CD4-positive, alpha-beta T cell (primary cell): ENCODE measurements at regions not wholly inside any gene's neighbourhood (a gene's known extent, or its start where the extent isn't known, plus 50 kb on each side); places are given as distances from the start of the nearest gene placed in this dataset.

ENCODE experiments used
- ATAC-seq: fragments of 200-7000 bp; cut with Tn5 transposase; one replicate; pipeline ENCODE4 v1.10.0; 2022; ENCODE audit warnings: mild to moderate bottlenecking; ENCODE audit not compliant: poor library complexity
- CTCF ChIA-PET: fragments of 350-600 bp; sonication (Branson Sonifier 250); formaldehyde crosslinking; loops from one replicate; lab custom pipeline; 2021; ENCODE audit warnings: antibody characterized with exemption, inconsistent platforms; lab: Charles Lee
- POLR2A ChIA-PET: fragments of 350-600 bp; sonication (Branson Sonifier 250); formaldehyde crosslinking; loops from one replicate; lab custom pipeline; 2021; ENCODE audit warnings: antibody characterized with exemption, inconsistent platforms; lab: Charles Lee
- DNase-seq, 14 experiments: peaks; one replicate each; pipeline ENCODE4 v3.0.0-alpha.2; 2013 to 2020; ENCODE audit warnings: mixed read lengths in 2 of 14
- H3K27ac ChIP-seq, 2 donors: one replicate each; pipeline versions ENCODE4 v1.5.1 to v1.7.0; 2013; ENCODE audit warnings: low read length in 2 of 2, low read depth in 1 of 2, mild to moderate bottlenecking in 1 of 2
- H3K27me3 ChIP-seq, 2 experiments: 1 replicate in 1 of 2; 2 replicates in 1 of 2; pipeline versions ENCODE4 v1.6.1 to v1.7.0; 2013; ENCODE audit warnings: low read length in 2 of 2, control low read depth in 1 of 2, mild to moderate bottlenecking in 1 of 2, moderate library complexity in 1 of 2; ENCODE audit not compliant: insufficient read depth in 2 of 2, control insufficient read depth in 1 of 2
- H3K36me3 ChIP-seq: one replicate; pipeline ENCODE4 v1.6.1; 2013; ENCODE audit warnings: low read length, control low read depth; ENCODE audit not compliant: insufficient read depth
- H3K4me1 ChIP-seq: one replicate; pipeline ENCODE4 v1.6.1; 2013; ENCODE audit warnings: low read length, control low read depth; ENCODE audit not compliant: insufficient read depth
- H3K4me3 ChIP-seq: one replicate; pipeline ENCODE4 v1.5.1; 2013; ENCODE audit warnings: mild to moderate bottlenecking, low read length, moderate library complexity
- H3K9me3 ChIP-seq, 2 experiments: 1 replicate in 1 of 2; 2 replicates in 1 of 2; pipeline versions ENCODE4 v1.6.1 to v1.7.0; 2013; ENCODE audit warnings: low read length in 2 of 2, mild to moderate bottlenecking in 2 of 2, control low read depth in 1 of 2, moderate library complexity in 1 of 2; ENCODE audit not compliant: control insufficient read depth in 1 of 2, insufficient read depth in 1 of 2
- H3K27ac Mint-ChIP-seq: one replicate; pipeline ENCODE4 v1.8.0; 2020; ENCODE audit warnings: mixed read lengths
- H3K27me3 Mint-ChIP-seq: one replicate; pipeline ENCODE4 v1.8.0; 2021; ENCODE audit warnings: mixed read lengths
- H3K36me3 Mint-ChIP-seq: one replicate; pipeline ENCODE4 v1.8.0; 2021; ENCODE audit warnings: low read depth, mixed read lengths
- H3K4me1 Mint-ChIP-seq: one replicate; pipeline ENCODE4 v1.8.0; 2021; ENCODE audit warnings: low read depth, mixed read lengths
- H3K4me3 Mint-ChIP-seq: one replicate; pipeline ENCODE4 v1.8.0; 2020; ENCODE audit warnings: mild to moderate bottlenecking, mixed read lengths
- H3K9me3 Mint-ChIP-seq: one replicate; pipeline ENCODE4 v1.8.0; 2020; ENCODE audit warnings: mixed read lengths
- CTCF ChIP-seq: fragments of 200-600 bp; IDR thresholded peaks from one replicate; pipeline ENCODE4 v1.8.0; 2022; ENCODE audit warnings: antibody characterized with exemption, mild to moderate bottlenecking
- intact Hi-C, 2 experiments: fragments of 100-400 bp; cut with DNase I in 1 of 2; cut with micrococcal nuclease in 1 of 2; formaldehyde crosslinking; loops; one replicate each; pipeline versions ENCODE4 v1.15.1 to v1.9.0; 2023 to 2025; cut with DNase I, micrococcal nuclease

DNA sequence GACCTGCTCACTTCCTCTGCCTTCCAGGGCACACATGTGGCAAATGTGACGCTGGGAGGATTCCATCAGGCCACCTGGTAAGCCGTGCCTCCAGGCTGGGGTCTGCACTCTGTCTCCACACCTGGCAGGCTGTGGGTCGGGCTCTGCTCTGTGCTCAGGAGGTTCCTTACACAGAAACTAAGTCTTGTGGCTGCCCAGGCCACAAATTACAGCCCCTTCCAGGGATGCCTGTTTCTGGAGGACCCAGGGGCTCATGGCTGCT lies 58.2 kb downstream of the RMI2 start:
- H3K27ac Mint-ChIP-seq = no peak overlapping the region
- POLR2A ChIA-PET = interaction anchor here (0.7 kb wide), 1 partner anchor 339 kb away, joined by 3 read pairs; the partner anchor contains the start of gene TXNDC11

GRCh38 chr16:11403920-11404319 lies 58.7 kb downstream of the RMI2 start:
- Mint-ChIP-seq H3K9me3 (no peaks in the 10 kb centered on the region), H3K27ac (no peak overlapping the region), H3K36me3 (no peaks in the 10 kb centered on the region), H3K4me3 (no peak overlapping the region), H3K4me1 (no peaks in the 10 kb centered on the region), H3K27me3 (no peaks in the 10 kb centered on the region)
- Histone ChIP-seq H3K27me3 (no peaks in the 10 kb centered on the region), H3K27ac (no peak overlapping the region), H3K4me1 (no peaks in the 10 kb centered on the region), H3K4me3 (no peak overlapping the region), H3K9me3 (no peaks in the 10 kb centered on the region), H3K36me3 (no peaks in the 10 kb centered on the region)
- no peak for ATAC-seq
- no peak for TF ChIP-seq CTCF
- no peak for DNase-seq
- intact Hi-C loops = loop anchor here in 1 of 2 experiments (10.0 kb wide), 1 partner anchor 241 kb away; no protein-coding TSS in a partner anchor
- POLR2A ChIA-PET = interaction anchor here (0.7 kb wide), 1 partner anchor 339 kb away, joined by 3 read pairs; the partner anchor contains the start of gene TXNDC11
- CTCF ChIA-PET = interaction anchor here (0.7 kb wide), 1 partner anchor 450 kb away, joined by 3 read pairs; no protein-coding TSS in a partner anchor

More for the DNA sequence above, 58.2 kb downstream of the RMI2 start:
- Mint-ChIP-seq H3K4me3 (no peak overlapping the region), H3K4me1 (no peaks in the 10 kb centered on the region), H3K27me3 (no peaks in the 10 kb centered on the region), H3K9me3 (no peaks in the 10 kb centered on the region), H3K36me3 (no peaks in the 10 kb centered on the region)
- CTCF ChIA-PET = interaction anchor here (0.7 kb wide), 1 partner anchor 450 kb away, joined by 3 read pairs; no protein-coding TSS in a partner anchor
- no peaks in the 10 kb centered on the region for H3K4me1 ChIP-seq
- intact Hi-C loops = loop anchor here in 1 of 2 experiments (10.0 kb wide), 1 partner anchor 241 kb away; no protein-coding TSS in a partner anchor
- DNase-seq (peak in 1 of 14 experiments; percentile 24), ATAC-seq (no peak)
- no peak overlapping the region for H3K4me3 ChIP-seq
- no peaks in the 10 kb centered on the region for H3K36me3 ChIP-seq
- H3K27ac ChIP-seq = no peak overlapping the region
- H3K27me3 ChIP-seq = no peaks in the 10 kb centered on the region
- no peak for TF ChIP-seq CTCF
- H3K9me3 ChIP-seq = no peaks in the 10 kb centered on the region

GRCh38 chr16:11404603-11405002 lies 59.3 kb downstream of the RMI2 start:
- no peak overlapping the region for H3K4me3 ChIP-seq
- H3K4me1 ChIP-seq = no peaks in the 10 kb centered on the region
- no peaks in the 10 kb centered on the region for H3K9me3 ChIP-seq
- Mint-ChIP-seq H3K9me3 (no peaks in the 10 kb centered on the region), H3K27me3 (no peaks in the 10 kb centered on the region), H3K4me1 (no peaks in the 10 kb centered on the region), H3K4me3 (no peak overlapping the region), H3K36me3 (no peaks in the 10 kb centered on the region), H3K27ac (no peak overlapping the region)
- H3K27ac ChIP-seq = no peak overlapping the region
- ChIA-PET POLR2A (no interaction called here), CTCF (no interaction called here)
- H3K36me3 ChIP-seq = no peaks in the 10 kb centered on the region
- H3K27me3 ChIP-seq = no peaks in the 10 kb centered on the region
- no peak for TF ChIP-seq CTCF
- intact Hi-C loops = loop anchor here (5.0 to 10.0 kb wide), 3 partner anchors 128 to 442 kb away; no protein-coding TSS in a partner anchor
- ATAC-seq (no peak), DNase-seq (peak in 1 of 14 experiments; percentile 7)
